GM18858 (cell line): ENCODE measurements at regions not wholly inside any gene's neighbourhood (a gene's known extent, or its start where the extent isn't known, plus 50 kb on each side); places are given as distances from the start of the nearest gene placed in this dataset.

ENCODE experiments used
- ATAC-seq: cut with Tn5 transposase; IDR thresholded peaks from one replicate; pipeline ENCODE4 v1.9.1; 2021; ENCODE audit not compliant: unreplicated experiment

GRCh38 chr1:195580988-195581387 is 1027.3 kb downstream of the KCNT2 start:
- ATAC-seq = no peak

GRCh38 chr1:195577748-195578147 is 1030.5 kb downstream of the KCNT2 start:
- no peak for ATAC-seq

- no peak for ATAC-seq
Measured at GRCh38 chr1:195576641-195577040, 1031.6 kb downstream of the KCNT2 start.

- ATAC-seq = no peak
Measured at GRCh38 chr1:195574511-195574910, 1033.7 kb downstream of the KCNT2 start.

- no peak for ATAC-seq
Measured at GRCh38 chr1:195569934-195570333, 1038.3 kb downstream of the KCNT2 start.

- ATAC-seq = no peak
Measured at GRCh38 chr1:195568389-195568788, 1039.9 kb downstream of the KCNT2 start.

GRCh38 chr1:195562074-195562473 is 1046.2 kb downstream of the KCNT2 start:
- ATAC-seq = no peak

GRCh38 chr1:195550071-195550862 is 1058.0 kb downstream of the KCNT2 start:
- no peak for ATAC-seq

GRCh38 chr1:195530961-195531360 is 1077.3 kb downstream of the KCNT2 start:
- no peak for ATAC-seq

GRCh38 chr1:195529881-195530280 is 1078.4 kb downstream of the KCNT2 start:
- ATAC-seq = no peak

- peak; percentile 42 for ATAC-seq
Measured at GRCh38 chr1:195520757-195521156, 1087.5 kb downstream of the KCNT2 start.

GRCh38 chr1:195516036-195516435 is 1092.2 kb downstream of the KCNT2 start:
- no peak for ATAC-seq

- ATAC-seq = no peak
Measured at GRCh38 chr1:195511501-195511900, 1096.7 kb downstream of the KCNT2 start.

- no peak for ATAC-seq
Measured at GRCh38 chr1:195501118-195501517, 1107.1 kb downstream of the KCNT2 start.

GRCh38 chr1:195495720-195496635 is 1112.3 kb downstream of the KCNT2 start:
- no peak for ATAC-seq

- ATAC-seq = no peak
Measured at GRCh38 chr1:195482137-195482536, 1126.1 kb downstream of the KCNT2 start.

GRCh38 chr1:195481293-195481692 is 1126.9 kb downstream of the KCNT2 start:
- ATAC-seq = no peak

- no peak for ATAC-seq
Measured at GRCh38 chr1:195475568-195475967, 1132.7 kb downstream of the KCNT2 start.

- no peak for ATAC-seq
Measured at GRCh38 chr1:195472291-195472690, 1135.9 kb downstream of the KCNT2 start.

- ATAC-seq = no peak
Measured at GRCh38 chr1:195466639-195467038, 1141.6 kb downstream of the KCNT2 start.

- ATAC-seq = no peak
Measured at GRCh38 chr1:195462646-195463045, 1145.6 kb downstream of the KCNT2 start.

GRCh38 chr1:195462152-195462551 is 1146.1 kb downstream of the KCNT2 start:
- no peak for ATAC-seq
